GM23338 (cell line): ENCODE measurements at regions not wholly inside any gene's neighbourhood (a gene's known extent, or its start where the extent isn't known, plus 50 kb on each side); places are given as distances from the start of the nearest gene placed in this dataset.

Source experiments
- ATAC-seq: fragments of 200-7000 bp; cut with Tn5 transposase; 3 replicates; pipeline ENCODE4 v1.9.1; 2020
- DNase-seq: peaks from one replicate; pipeline ENCODE4 v3.0.0-alpha.2; 2015; ENCODE audit warnings: low spot score
- H2AFZ ChIP-seq: fragments of 200-600 bp; sonication (generic); 2 replicates; pipeline ENCODE4 v1.8.0; 2016; ENCODE audit warnings: antibody characterized with exemption, mild to moderate bottlenecking, moderate library complexity
- H3F3A ChIP-seq: fragments of 200-600 bp; sonication (generic); replicated peaks from 2 replicates; pipeline ENCODE4 v1.8.0; 2017; ENCODE audit warnings: antibody characterized with exemption, mixed run types, low read depth
- H3K27ac ChIP-seq: fragments of 200-600 bp; sonication (generic); 2 replicates; pipeline ENCODE4 v1.6.1; 2016; ENCODE audit warnings: low read depth
- H3K27me3 ChIP-seq: fragments of 200-600 bp; sonication (generic); 2 replicates; pipeline ENCODE4 v1.8.0; 2016; ENCODE audit warnings: mild to moderate bottlenecking, mixed run types, moderate library complexity; ENCODE audit not compliant: insufficient read depth
- H3K36me3 ChIP-seq: fragments of 200-600 bp; sonication (generic); 2 replicates; pipeline ENCODE4 v1.8.0; 2016; ENCODE audit warnings: mild to moderate bottlenecking; ENCODE audit not compliant: insufficient read depth
- H3K4me1 ChIP-seq: fragments of 200-600 bp; sonication (generic); 2 replicates; pipeline ENCODE4 v1.8.0; 2016; ENCODE audit warnings: mild to moderate bottlenecking, moderate library complexity; ENCODE audit not compliant: insufficient read depth
- H3K4me2 ChIP-seq: fragments of 200-600 bp; sonication (generic); 2 replicates; pipeline ENCODE4 v1.7.1; 2017; ENCODE audit warnings: mixed run types
- H3K4me3 ChIP-seq: fragments of 200-600 bp; sonication (generic); 2 replicates; pipeline ENCODE4 v1.6.1; 2016; ENCODE audit warnings: mixed run types
- H3K79me2 ChIP-seq: fragments of 200-600 bp; sonication (generic); replicated peaks from 2 replicates; pipeline ENCODE4 v1.8.0; 2017; ENCODE audit warnings: mild to moderate bottlenecking; ENCODE audit not compliant: insufficient read depth
- H3K9me2 ChIP-seq: fragments of 200-600 bp; sonication (generic); 2 replicates; pipeline ENCODE4 v1.8.0; 2017; ENCODE audit not compliant: insufficient read depth
- H4K20me1 ChIP-seq: fragments of 200-600 bp; sonication (generic); replicated peaks from 2 replicates; pipeline ENCODE4 v1.8.0; 2017; ENCODE audit warnings: mild to moderate bottlenecking; ENCODE audit not compliant: insufficient read depth
- H3K27ac Mint-ChIP-seq: 2 replicates; pipeline ENCODE4 v1.8.0; 2020; ENCODE audit warnings: inconsistent platforms, mild to moderate bottlenecking, moderate library complexity, mixed read lengths
- H3K27me3 Mint-ChIP-seq: 3 replicates; pipeline ENCODE4 v1.8.0; 2022; ENCODE audit warnings: low read depth, mild to moderate bottlenecking, moderate library complexity, mixed read lengths, inconsistent platforms; ENCODE audit not compliant: insufficient read depth, poor library complexity
- H3K36me3 Mint-ChIP-seq: 3 replicates; pipeline ENCODE4 v1.8.0; 2021; ENCODE audit warnings: low read depth, mild to moderate bottlenecking, inconsistent platforms, moderate library complexity, mixed read lengths
- H3K4me1 Mint-ChIP-seq: 3 replicates; pipeline ENCODE4 v1.8.0; 2020; ENCODE audit warnings: mild to moderate bottlenecking, inconsistent platforms, mixed read lengths
- H3K4me3 Mint-ChIP-seq: 3 replicates; pipeline ENCODE4 v1.8.0; 2021; ENCODE audit warnings: moderate library complexity, mild to moderate bottlenecking, inconsistent platforms, mixed read lengths
- H3K9me3 Mint-ChIP-seq: 3 replicates; pipeline ENCODE4 v1.8.0; 2020; ENCODE audit warnings: moderate library complexity, mild to moderate bottlenecking, inconsistent platforms, mixed read lengths
- CREB1 ChIP-seq: fragments of 250-450 bp; sonication (Bioruptor Pico); IDR thresholded peaks from 2 replicates; pipeline ENCODE4 v1.5.0; 2020; ENCODE audit warnings: low read depth, mild to moderate bottlenecking, moderate library complexity
- EZH2 ChIP-seq: fragments of 200-600 bp; sonication (generic); IDR thresholded peaks from one replicate; pipeline ENCODE4 v1.8.0; 2017; ENCODE audit warnings: antibody characterized with exemption, mild to moderate bottlenecking, low read depth; ENCODE audit not compliant: unreplicated experiment
- EZH2phosphoT487 ChIP-seq: fragments of 200-600 bp; sonication (generic); IDR thresholded peaks from one replicate; pipeline ENCODE4 v1.8.1; 2018; ENCODE audit warnings: antibody characterized with exemption; ENCODE audit not compliant: unreplicated experiment
- POLR2AphosphoS5 ChIP-seq: IDR thresholded peaks from 2 replicates; pipeline ENCODE4 v1.6.1; 2016; ENCODE audit warnings: antibody characterized with exemption, low read depth
- STAT1 ChIP-seq: IDR thresholded peaks from one replicate; pipeline ENCODE4 v1.6.1; 2016; ENCODE audit warnings: antibody characterized with exemption; ENCODE audit not compliant: unreplicated experiment
- TF ChIP-seq, protein P1 (sequence below): IDR thresholded peaks from 2 replicates; pipeline ENCODE4 v1.6.1; 2016; ENCODE audit warnings: antibody characterized with exemption
- TF ChIP-seq, protein P2 (sequence below), 2 experiments: fragments of 200-600 bp in 1 of 2; sonication (generic) in 1 of 2; conservative IDR thresholded peaks; 2 replicates each; pipeline versions ENCODE4 v1.5.1 to v1.6.1; 2016 to 2017; ENCODE audit warnings: antibody characterized with exemption in 2 of 2, low read depth in 2 of 2, mild to moderate bottlenecking in 2 of 2, moderate library complexity in 1 of 2
- TF ChIP-seq, protein P3 (sequence below): IDR thresholded peaks from one replicate; pipeline ENCODE4 v1.6.1; 2018; ENCODE audit warnings: antibody characterized with exemption; ENCODE audit not compliant: unreplicated experiment

DNA sequence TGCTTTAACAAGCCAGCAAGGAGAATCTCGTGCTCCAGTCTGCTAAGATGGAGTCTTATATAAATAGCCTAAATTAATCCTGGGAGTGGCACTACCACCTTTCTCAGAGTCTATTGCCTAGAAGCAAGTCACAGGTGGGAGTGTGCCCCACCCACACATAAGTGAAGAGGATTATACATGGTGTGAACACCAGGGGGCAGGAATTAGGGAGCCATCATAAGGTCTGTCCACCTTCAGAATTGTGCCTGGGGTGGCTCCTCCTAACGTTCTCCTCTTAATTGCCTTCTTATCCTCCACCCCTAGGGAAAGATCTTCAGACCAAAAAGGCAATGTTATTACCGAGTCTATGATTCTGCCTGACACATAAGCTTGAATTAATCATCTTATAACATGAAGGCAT is 276.8 kb upstream of the SESN3 start:
- H4K20me1 ChIP-seq: no peaks in the 10 kb centered on the region
- no peak overlapping the region for H3K27ac ChIP-seq
- Mint-ChIP-seq H3K9me3 (no peaks in the 10 kb centered on the region), H3K27me3 (no peaks in the 10 kb centered on the region), H3K36me3 (no peaks in the 10 kb centered on the region), H3K4me3 (no peak overlapping the region), H3K4me1 (peaks cover 10% of the 10 kb centered on the region; the same call in 2 of the 3 replicates), H3K27ac (no peak overlapping the region)
- no peaks in the 10 kb centered on the region for H3K4me1 ChIP-seq
- H3K36me3 ChIP-seq: no peaks in the 10 kb centered on the region
- ATAC-seq (no peak), DNase-seq (peak; percentile 21)
- no peaks in the 10 kb centered on the region for H3K79me2 ChIP-seq
- H3F3A ChIP-seq: no peaks in the 10 kb centered on the region
- H3K4me3 ChIP-seq: no peak overlapping the region
- TF ChIP-seq, protein P1, sequence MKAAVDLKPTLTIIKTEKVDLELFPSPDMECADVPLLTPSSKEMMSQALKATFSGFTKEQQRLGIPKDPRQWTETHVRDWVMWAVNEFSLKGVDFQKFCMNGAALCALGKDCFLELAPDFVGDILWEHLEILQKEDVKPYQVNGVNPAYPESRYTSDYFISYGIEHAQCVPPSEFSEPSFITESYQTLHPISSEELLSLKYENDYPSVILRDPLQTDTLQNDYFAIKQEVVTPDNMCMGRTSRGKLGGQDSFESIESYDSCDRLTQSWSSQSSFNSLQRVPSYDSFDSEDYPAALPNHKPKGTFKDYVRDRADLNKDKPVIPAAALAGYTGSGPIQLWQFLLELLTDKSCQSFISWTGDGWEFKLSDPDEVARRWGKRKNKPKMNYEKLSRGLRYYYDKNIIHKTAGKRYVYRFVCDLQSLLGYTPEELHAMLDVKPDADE: no peak
- TF ChIP-seq, protein P2, sequence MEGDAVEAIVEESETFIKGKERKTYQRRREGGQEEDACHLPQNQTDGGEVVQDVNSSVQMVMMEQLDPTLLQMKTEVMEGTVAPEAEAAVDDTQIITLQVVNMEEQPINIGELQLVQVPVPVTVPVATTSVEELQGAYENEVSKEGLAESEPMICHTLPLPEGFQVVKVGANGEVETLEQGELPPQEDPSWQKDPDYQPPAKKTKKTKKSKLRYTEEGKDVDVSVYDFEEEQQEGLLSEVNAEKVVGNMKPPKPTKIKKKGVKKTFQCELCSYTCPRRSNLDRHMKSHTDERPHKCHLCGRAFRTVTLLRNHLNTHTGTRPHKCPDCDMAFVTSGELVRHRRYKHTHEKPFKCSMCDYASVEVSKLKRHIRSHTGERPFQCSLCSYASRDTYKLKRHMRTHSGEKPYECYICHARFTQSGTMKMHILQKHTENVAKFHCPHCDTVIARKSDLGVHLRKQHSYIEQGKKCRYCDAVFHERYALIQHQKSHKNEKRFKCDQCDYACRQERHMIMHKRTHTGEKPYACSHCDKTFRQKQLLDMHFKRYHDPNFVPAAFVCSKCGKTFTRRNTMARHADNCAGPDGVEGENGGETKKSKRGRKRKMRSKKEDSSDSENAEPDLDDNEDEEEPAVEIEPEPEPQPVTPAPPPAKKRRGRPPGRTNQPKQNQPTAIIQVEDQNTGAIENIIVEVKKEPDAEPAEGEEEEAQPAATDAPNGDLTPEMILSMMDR (conservative IDR thresholded peaks at IDR 0.05; ENCODE audit: low read depth in 2 of 2): peak; percentile 19 to 38; a peak in 3 of 4 replicates
- no peak overlapping the region for H2AFZ ChIP-seq
- 0 out of 2 replicates have a peak, but pooled peaks cover 3% of the 10 kb centered on the region for H3K9me2 ChIP-seq
- H3K4me2 ChIP-seq: no peak overlapping the region
- no peaks in the 10 kb centered on the region for H3K27me3 ChIP-seq

DNA sequence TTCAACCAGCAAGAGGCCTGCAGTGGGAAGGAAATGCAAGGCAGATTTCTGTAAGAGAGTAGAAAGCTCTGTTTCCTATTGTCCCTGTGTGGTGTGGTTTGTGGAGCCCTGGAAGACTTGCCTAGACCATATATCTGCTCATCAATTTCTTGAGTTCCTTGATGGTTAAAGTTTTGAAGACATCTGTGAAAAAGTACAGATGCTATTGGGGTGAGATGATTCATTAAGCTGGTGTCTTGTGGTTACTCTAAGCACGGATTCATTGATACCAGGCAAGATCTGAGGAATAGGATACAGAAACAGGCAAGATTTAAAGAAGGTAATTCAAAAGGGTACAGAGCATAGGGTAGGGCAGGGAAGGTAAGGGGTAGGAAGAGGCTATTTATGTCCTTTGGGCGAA is 275.8 kb upstream of the SESN3 start:
- Histone ChIP-seq H3K27ac (no peak overlapping the region), H3K9me2 (0 out of 2 replicates have a peak, but pooled peaks cover 3% of the 10 kb centered on the region), H3K4me1 (no peaks in the 10 kb centered on the region), H4K20me1 (no peaks in the 10 kb centered on the region), H3K79me2 (no peaks in the 10 kb centered on the region), H3K4me2 (no peak overlapping the region), H3K27me3 (no peaks in the 10 kb centered on the region), H2AFZ (no peak overlapping the region), H3K4me3 (no peak overlapping the region), H3F3A (no peaks in the 10 kb centered on the region), H3K36me3 (no peaks in the 10 kb centered on the region)
- Mint-ChIP-seq H3K27me3 (no peaks in the 10 kb centered on the region), H3K4me1 (peaks cover 7% of the 10 kb centered on the region; the same call in 2 of the 3 replicates), H3K9me3 (no peaks in the 10 kb centered on the region), H3K27ac (no peak overlapping the region), H3K4me3 (no peak overlapping the region), H3K36me3 (no peaks in the 10 kb centered on the region)
- DNase-seq: no peak
- TF ChIP-seq STAT1 (no peak), POLR2AphosphoS5 (no peak)
- ATAC-seq: no peak

DNA sequence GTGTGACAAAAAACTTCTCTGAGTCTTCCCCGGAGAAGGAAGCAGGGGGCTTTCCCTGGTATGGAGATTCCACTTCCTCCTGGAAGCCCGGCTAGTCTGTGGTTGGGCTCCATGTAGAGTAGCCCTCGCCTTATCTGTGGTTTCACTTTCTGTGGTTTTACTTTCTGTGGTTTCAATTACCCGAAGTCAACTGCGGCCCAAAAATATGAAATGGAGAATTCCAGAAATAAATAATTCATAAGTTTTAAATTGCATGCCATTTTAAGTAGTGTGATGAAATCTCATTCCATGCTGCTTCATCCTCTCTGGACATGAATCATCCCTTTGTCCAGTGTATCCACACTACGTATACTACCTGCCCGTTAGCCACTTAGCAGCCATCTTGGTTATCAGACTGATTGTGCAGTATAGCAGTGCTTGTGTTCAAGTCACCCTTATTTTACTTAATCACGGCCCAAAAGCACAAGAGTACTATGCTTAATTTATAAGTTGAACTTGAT is 275.0 kb upstream of the SESN3 start:
- Histone ChIP-seq H3K36me3 (no peaks in the 10 kb centered on the region), H3K4me1 (no peaks in the 10 kb centered on the region), H3F3A (no peaks in the 10 kb centered on the region), H2AFZ (no peak overlapping the region), H3K27me3 (no peaks in the 10 kb centered on the region), H4K20me1 (no peaks in the 10 kb centered on the region), H3K4me2 (no peak overlapping the region), H3K27ac (no peak overlapping the region), H3K9me2 (0 out of 2 replicates have a peak, but pooled peaks cover 3% of the 10 kb centered on the region), H3K4me3 (no peak overlapping the region), H3K79me2 (no peaks in the 10 kb centered on the region)
- ATAC-seq (no peak), DNase-seq (no peak)
- Mint-ChIP-seq H3K27ac (no peak overlapping the region), H3K27me3 (no peaks in the 10 kb centered on the region), H3K36me3 (no peaks in the 10 kb centered on the region), H3K4me1 (peaks cover 7% of the 10 kb centered on the region; the same call in 2 of the 3 replicates), H3K4me3 (no peak overlapping the region), H3K9me3 (no peaks in the 10 kb centered on the region)
- TF ChIP-seq EZH2phosphoT487 (no peak), EZH2 (no peak), POLR2AphosphoS5 (no peak), CREB1 (CRISPR knock-in tag) (no peak)
- TF ChIP-seq, protein P3, sequence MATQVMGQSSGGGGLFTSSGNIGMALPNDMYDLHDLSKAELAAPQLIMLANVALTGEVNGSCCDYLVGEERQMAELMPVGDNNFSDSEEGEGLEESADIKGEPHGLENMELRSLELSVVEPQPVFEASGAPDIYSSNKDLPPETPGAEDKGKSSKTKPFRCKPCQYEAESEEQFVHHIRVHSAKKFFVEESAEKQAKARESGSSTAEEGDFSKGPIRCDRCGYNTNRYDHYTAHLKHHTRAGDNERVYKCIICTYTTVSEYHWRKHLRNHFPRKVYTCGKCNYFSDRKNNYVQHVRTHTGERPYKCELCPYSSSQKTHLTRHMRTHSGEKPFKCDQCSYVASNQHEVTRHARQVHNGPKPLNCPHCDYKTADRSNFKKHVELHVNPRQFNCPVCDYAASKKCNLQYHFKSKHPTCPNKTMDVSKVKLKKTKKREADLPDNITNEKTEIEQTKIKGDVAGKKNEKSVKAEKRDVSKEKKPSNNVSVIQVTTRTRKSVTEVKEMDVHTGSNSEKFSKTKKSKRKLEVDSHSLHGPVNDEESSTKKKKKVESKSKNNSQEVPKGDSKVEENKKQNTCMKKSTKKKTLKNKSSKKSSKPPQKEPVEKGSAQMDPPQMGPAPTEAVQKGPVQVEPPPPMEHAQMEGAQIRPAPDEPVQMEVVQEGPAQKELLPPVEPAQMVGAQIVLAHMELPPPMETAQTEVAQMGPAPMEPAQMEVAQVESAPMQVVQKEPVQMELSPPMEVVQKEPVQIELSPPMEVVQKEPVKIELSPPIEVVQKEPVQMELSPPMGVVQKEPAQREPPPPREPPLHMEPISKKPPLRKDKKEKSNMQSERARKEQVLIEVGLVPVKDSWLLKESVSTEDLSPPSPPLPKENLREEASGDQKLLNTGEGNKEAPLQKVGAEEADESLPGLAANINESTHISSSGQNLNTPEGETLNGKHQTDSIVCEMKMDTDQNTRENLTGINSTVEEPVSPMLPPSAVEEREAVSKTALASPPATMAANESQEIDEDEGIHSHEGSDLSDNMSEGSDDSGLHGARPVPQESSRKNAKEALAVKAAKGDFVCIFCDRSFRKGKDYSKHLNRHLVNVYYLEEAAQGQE: no peak
- TF ChIP-seq, protein P2 (conservative IDR thresholded peaks at IDR 0.05; ENCODE audit: low read depth in 2 of 2): no peak
